ENCODE measurements at regions not wholly inside any gene's neighbourhood (a gene's known extent, or its start where the extent isn't known, plus 50 kb on each side); places are given as distances from the start of the nearest gene placed in this dataset.

GRCh38 chr6:4509506-4509905 lies 266.7 kb upstream of the CDYL start:
- TF ChIP-seq CTCF (conservative IDR thresholded peaks at IDR 0.05): no peak
- TF ChIP-seq ZFX (IDR thresholded peaks at IDR 0.05): no peak
